CD4-positive, alpha-beta T cell treated with Interleukin-4 for 1 hour (primary cell): ENCODE measurements at regions not wholly inside any gene's neighbourhood (a gene's known extent, or its start where the extent isn't known, plus 50 kb on each side); places are given as distances from the start of the nearest gene placed in this dataset.
A peak's percentile ranks its signal among the peaks of the same experiment; 100 is the strongest.
"Not testable (repeated sequence)": the region's sequence is repeated elsewhere in the genome, so short reads cannot be mapped to it uniquely, and the experiment has no call there.

Source experiments
- DNase-seq, 2 donors: peaks; one replicate each; pipeline ENCODE4 v3.0.0-alpha.2; 2020 to 2022

GRCh38 chr9:97774673-97775072 lies 77.5 kb upstream of the XPA start:
- DNase-seq, result no peak

GRCh38 chr9:97778740-97779139 lies 74.3 kb upstream of the FOXE1 start:
- DNase-seq, result not testable (repeated sequence)

- no peak for DNase-seq
Observed at GRCh38 chr9:97779608-97780007, 73.4 kb upstream of the FOXE1 start.

GRCh38 chr9:97781902-97782301 lies 71.1 kb upstream of the FOXE1 start:
- no peak for DNase-seq

GRCh38 chr9:97786341-97786740 lies 66.7 kb upstream of the FOXE1 start:
- no peak for DNase-seq

GRCh38 chr9:97787551-97787950 lies 65.5 kb upstream of the FOXE1 start:
- DNase-seq, result no peak

- DNase-seq, result no peak
Observed at GRCh38 chr9:97788763-97789663, 64.0 kb upstream of the FOXE1 start.

GRCh38 chr9:97790542-97790941 lies 62.5 kb upstream of the FOXE1 start:
- DNase-seq, result no peak

- no peak for DNase-seq
Observed at GRCh38 chr9:97791542-97791941, 61.5 kb upstream of the FOXE1 start.

- DNase-seq, result no peak
Observed at GRCh38 chr9:97793067-97793466, 60.0 kb upstream of the FOXE1 start.

- DNase-seq, result no peak
Observed at GRCh38 chr9:97794666-97795065, 58.4 kb upstream of the FOXE1 start.

- DNase-seq, result not testable (repeated sequence)
Observed at GRCh38 chr9:97796176-97796575, 56.9 kb upstream of the FOXE1 start.

GRCh38 chr9:97801180-97801579 lies 51.8 kb upstream of the FOXE1 start:
- no peak for DNase-seq

GRCh38 chr9:97802276-97802675 lies 50.8 kb upstream of the FOXE1 start:
- no peak for DNase-seq

- peak; percentile 71 to 81 for DNase-seq
Observed at GRCh38 chr9:97803167-97804058, 49.6 kb upstream of the FOXE1 start.
